ENCODE measurements at regions not wholly inside any gene's neighbourhood (a gene's known extent, or its start where the extent isn't known, plus 50 kb on each side); places are given as distances from the start of the nearest gene placed in this dataset.

- TF ChIP-seq POLR2A (IDR thresholded peaks at IDR 0.05; ENCODE audit: low read depth, low read length) (no peak), TAF1 (IDR thresholded peaks at IDR 0.05; ENCODE audit: low read depth, low read length) (no peak), SPI1 (IDR thresholded peaks at IDR 0.05; ENCODE audit: low read depth, low read length) (no peak), POU2F2 (IDR thresholded peaks at IDR 0.05; ENCODE audit: low read depth, low read length) (no peak), POLR2AphosphoS5 (IDR thresholded peaks at IDR 0.05; ENCODE audit: low read depth, low read length) (no peak)
Observed at GRCh38 chr3:54033761-54034160, 88.6 kb upstream of the CACNA2D3 start.
